AG04449 (cell line): ENCODE measurements at regions not wholly inside any gene's neighbourhood (a gene's known extent, or its start where the extent isn't known, plus 50 kb on each side); places are given as distances from the start of the nearest gene placed in this dataset.

ENCODE experiments used
- CTCF ChIA-PET: fragments of 350-600 bp; formaldehyde crosslinking; extraction: SDS; loops from one replicate; lab custom pipeline; 2021; ENCODE audit warnings: antibody characterized with exemption; lab: Yijun Ruan, JAX
- POLR2A ChIA-PET: fragments of 400-600, 350-600 bp; formaldehyde crosslinking; extraction: SDS; loops from one replicate; lab custom pipeline; 2020; ENCODE audit warnings: antibody characterized with exemption, inconsistent platforms; lab: Yijun Ruan, JAX
- DNase-seq: peaks from one replicate; pipeline ENCODE4 v3.0.0-alpha.2; 2010; ENCODE audit warnings: low read depth, low spot score
- H3K4me3 ChIP-seq: 2 replicates; pipeline ENCODE4 v1.5.1; 2011; ENCODE audit warnings: low read depth, mild to moderate bottlenecking, control low read depth, low read length
- CTCF ChIP-seq: IDR thresholded peaks from one replicate; pipeline ENCODE4 v1.5.1; 2011; ENCODE audit warnings: mild to moderate bottlenecking, moderate library complexity, low read length, control low read depth, inconsistent platforms; ENCODE audit not compliant: insufficient read depth; ENCODE audit errors: missing control alignments

GRCh38 chr11:69353696-69354544 is 60.0 kb downstream of the MYEOV start:
- no peak overlapping the region for H3K4me3 ChIP-seq
- CTCF ChIA-PET: interaction anchor here (0.8 to 2.0 kb wide), 3 partner anchors 13 to 49 kb away, joined by 3 to 6 read pairs (median 4); no protein-coding TSS in a partner anchor
- no peak for TF ChIP-seq CTCF
- POLR2A ChIA-PET: no interaction called here
- no peak for DNase-seq

GRCh38 chr11:69354545-69354897 is 60.6 kb downstream of the MYEOV start:
- ChIA-PET CTCF (interaction anchor here (0.8 to 1.5 kb wide), 2 partner anchors 8 to 12 kb away, joined by 3 read pairs; no protein-coding TSS in a partner anchor), POLR2A (no interaction called here)
- TF ChIP-seq CTCF: no peak
- no peak for DNase-seq
- no peak overlapping the region for H3K4me3 ChIP-seq

- no peak for DNase-seq
- ChIA-PET CTCF (interaction anchor here (1.5 kb wide), 1 partner anchor 9 kb away, joined by 3 read pairs; no protein-coding TSS in a partner anchor), POLR2A (no interaction called here)
- TF ChIP-seq CTCF: no peak
- no peak overlapping the region for H3K4me3 ChIP-seq
Measured at GRCh38 chr11:69355346-69355940, 61.5 kb downstream of the MYEOV start.

GRCh38 chr11:69355959-69356702 is 62.2 kb downstream of the MYEOV start:
- CTCF ChIA-PET: interaction anchor here (1.5 kb wide), 1 partner anchor 10 kb away, joined by 3 read pairs; no protein-coding TSS in a partner anchor
- TF ChIP-seq CTCF: no peak
- POLR2A ChIA-PET: no interaction called here

GRCh38 chr11:69356703-69357457 is 62.9 kb downstream of the MYEOV start:
- no peak for DNase-seq
- ChIA-PET POLR2A (no interaction called here), CTCF (no interaction called here)
- TF ChIP-seq CTCF: no peak
- H3K4me3 ChIP-seq: no peak overlapping the region

More at GRCh38 chr11:69355959-69356702, 62.2 kb downstream of the MYEOV start:
- no peak overlapping the region for H3K4me3 ChIP-seq
- DNase-seq: no peak
